ENCODE measurements at regions not wholly inside any gene's neighbourhood (a gene's known extent, or its start where the extent isn't known, plus 50 kb on each side); places are given as distances from the start of the nearest gene placed in this dataset.

DNA sequence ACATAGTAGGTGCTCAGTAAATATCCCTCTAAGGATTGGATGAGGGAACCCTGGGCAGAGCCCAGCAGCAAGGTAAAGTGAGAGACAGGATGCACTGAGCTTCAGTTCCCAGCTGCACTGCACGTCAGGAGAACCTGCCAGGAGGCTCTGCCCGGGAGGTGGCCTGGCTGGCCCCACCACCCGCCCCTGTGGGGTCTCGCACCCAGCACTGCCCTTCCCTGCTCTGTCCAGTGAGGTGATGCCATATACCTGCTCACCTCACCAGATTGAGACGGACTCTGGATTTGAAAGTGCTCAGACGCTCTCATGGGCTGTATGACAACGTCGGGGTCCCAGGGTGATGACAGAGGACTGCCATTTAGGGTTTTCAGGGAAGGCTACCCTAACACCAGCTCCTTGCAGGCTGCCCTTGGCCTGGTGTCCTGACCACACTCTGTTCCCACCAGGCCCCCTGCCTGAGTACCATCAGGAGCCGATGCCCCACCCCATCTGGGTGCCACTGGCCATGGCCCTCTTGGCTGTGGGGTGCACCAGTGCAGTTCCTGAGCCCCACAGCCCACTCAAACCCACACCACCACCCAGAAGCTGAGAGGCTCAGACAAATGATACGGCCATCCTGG, 61.7 kb upstream of the FGF3 start:
- POLR2A ChIA-PET (ENCODE audit: low non-redundant PET), result no interaction called here
- DNase-seq (ENCODE audit: low spot score), result no peak
- H3K27ac ChIP-seq, result no peak overlapping the region
- TF ChIP-seq, protein P1, sequence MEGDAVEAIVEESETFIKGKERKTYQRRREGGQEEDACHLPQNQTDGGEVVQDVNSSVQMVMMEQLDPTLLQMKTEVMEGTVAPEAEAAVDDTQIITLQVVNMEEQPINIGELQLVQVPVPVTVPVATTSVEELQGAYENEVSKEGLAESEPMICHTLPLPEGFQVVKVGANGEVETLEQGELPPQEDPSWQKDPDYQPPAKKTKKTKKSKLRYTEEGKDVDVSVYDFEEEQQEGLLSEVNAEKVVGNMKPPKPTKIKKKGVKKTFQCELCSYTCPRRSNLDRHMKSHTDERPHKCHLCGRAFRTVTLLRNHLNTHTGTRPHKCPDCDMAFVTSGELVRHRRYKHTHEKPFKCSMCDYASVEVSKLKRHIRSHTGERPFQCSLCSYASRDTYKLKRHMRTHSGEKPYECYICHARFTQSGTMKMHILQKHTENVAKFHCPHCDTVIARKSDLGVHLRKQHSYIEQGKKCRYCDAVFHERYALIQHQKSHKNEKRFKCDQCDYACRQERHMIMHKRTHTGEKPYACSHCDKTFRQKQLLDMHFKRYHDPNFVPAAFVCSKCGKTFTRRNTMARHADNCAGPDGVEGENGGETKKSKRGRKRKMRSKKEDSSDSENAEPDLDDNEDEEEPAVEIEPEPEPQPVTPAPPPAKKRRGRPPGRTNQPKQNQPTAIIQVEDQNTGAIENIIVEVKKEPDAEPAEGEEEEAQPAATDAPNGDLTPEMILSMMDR (conservative IDR thresholded peaks at IDR 0.05; ENCODE audit: low read depth), result no peak
- CTCF ChIA-PET, result interaction anchor here (0.6 kb wide), 1 partner anchor 151 kb away, joined by 3 read pairs; no protein-coding TSS in a partner anchor

DNA sequence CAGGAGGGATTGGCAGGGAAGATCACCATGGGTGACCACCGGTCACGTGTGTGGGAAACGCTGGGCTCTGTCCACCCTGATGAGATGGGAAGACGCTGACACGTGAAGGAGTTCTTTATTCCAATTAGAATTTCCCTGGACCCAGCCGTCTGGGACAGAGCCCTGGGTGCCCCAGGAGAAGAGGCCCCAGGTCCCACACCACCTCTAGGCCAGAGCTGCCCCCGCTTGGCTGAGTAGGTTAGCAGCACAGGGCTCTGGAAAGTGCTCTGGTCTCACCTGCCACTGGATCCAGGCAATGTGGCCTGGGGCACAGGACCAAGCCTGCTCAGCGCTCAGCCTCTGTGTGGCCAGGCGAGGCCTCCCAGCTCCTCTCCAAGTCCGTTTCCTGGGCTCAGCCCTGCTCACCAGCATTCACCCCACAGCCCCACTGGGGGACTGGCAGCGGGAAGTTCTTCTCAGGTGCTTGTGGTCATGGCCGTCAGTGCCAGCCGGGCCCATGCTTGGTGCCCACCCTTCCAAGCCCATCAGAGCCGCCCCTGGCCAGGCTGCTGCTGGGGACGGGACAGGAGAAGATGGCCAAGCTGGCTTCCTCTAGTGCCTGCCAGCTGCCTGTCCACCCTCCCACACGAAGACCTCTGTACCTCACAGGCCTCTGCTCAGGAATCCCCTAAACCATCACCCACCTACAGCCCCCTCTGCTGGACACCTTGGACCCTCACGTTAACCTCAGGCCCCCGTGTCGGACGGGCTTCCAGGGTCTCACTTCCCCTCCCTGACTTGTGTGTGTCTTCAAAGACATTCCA, 62.5 kb upstream of the FGF3 start:
- H3K27ac ChIP-seq, result no peak overlapping the region
- CTCF ChIA-PET, result interaction anchor here (0.7 kb wide), 2 partner anchors 175 to 177 kb away, joined by 3 to 4 read pairs; no protein-coding TSS in a partner anchor
- no peak for DNase-seq (ENCODE audit: low spot score)
- TF ChIP-seq, protein P1 (conservative IDR thresholded peaks at IDR 0.05; ENCODE audit: low read depth), result no peak
- POLR2A ChIA-PET (ENCODE audit: low non-redundant PET), result no interaction called here

GRCh38 chr11:69882270-69882608, 63.0 kb upstream of the FGF3 start:
- POLR2A ChIA-PET (ENCODE audit: low non-redundant PET), result no interaction called here
- TF ChIP-seq, protein P1 (conservative IDR thresholded peaks at IDR 0.05; ENCODE audit: low read depth), result no peak
- no peak for DNase-seq (ENCODE audit: low spot score)
- no peak overlapping the region for H3K27ac ChIP-seq
- CTCF ChIA-PET, result interaction anchor here (0.6 to 0.7 kb wide), 3 partner anchors 26 to 178 kb away, joined by 3 to 5 read pairs (median 4); no protein-coding TSS in a partner anchor

DNA sequence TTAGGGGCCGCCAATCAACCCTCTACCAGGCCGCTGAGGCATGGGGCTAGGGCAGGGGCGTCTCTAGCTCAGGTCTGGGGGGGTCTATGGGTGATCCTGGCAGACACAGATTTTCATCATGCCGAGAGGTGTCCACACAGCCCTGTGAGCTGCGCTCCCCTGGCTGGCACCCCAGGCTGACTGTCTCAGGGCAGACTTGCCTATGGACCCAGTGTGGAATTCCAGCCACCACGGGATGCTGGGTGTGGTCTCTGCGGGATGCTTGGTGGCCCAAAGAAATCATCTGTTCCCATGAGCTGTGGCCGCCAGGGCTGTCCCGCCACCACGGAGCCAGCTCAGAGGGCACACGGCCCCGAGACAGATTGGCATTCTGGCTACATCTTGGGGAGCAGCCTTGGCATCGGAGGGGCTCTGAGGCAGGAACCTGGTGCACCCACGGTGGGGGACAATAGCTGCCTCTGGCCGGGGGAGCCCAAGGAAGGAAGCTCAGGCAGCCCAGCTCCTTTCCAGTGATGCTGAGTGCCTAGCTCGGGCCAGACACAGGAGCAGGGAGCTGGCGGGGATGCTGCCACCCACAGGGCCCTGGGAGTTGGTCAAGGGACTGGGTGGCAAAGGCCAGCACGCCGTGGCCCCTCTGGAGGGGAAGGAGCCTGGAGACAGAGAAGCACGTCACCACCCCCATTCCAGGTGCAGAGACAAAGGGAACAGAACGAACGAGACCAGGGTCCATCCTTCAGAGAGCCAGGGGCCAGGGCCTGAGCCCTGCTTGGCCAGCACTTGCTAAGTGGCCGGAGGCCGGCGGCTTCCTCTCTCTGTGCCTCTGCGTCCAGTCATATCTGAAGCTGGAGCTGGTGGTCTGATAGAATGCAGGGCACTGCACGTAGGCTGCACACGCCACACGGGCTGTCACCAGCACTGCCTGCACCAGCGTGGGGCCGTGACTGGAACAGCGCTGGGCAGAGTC, 64.4 kb upstream of the FGF3 start:
- ChIA-PET CTCF (no interaction called here), POLR2A (ENCODE audit: low non-redundant PET) (no interaction called here)
- TF ChIP-seq, protein P1 (conservative IDR thresholded peaks at IDR 0.05; ENCODE audit: low read depth), result no peak
- H3K27ac ChIP-seq, result no peak overlapping the region
- DNase-seq (ENCODE audit: low spot score), result no peak

DNA sequence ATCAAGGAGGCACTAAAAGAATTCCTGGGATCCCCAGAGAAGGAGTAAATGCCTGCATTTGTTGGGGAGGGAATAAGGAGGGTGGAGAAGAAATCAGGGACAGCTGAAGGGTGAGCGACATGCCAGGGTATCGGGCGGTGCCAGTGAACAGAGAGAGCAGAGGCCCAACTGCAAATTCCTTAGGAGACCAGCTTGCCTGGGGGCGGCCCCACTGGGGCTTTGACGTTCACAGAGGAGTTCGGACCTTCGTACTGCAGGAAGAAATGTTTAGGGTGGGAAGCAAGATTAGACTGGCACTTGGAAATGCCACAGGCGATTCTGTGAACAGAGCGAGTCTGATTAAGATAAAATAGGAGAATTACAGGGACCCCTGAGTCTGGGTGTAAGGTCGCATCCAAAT, 65.1 kb upstream of the FGF3 start:
- DNase-seq (ENCODE audit: low spot score), result no peak
- ChIA-PET CTCF (no interaction called here), POLR2A (ENCODE audit: low non-redundant PET) (no interaction called here)
- TF ChIP-seq, protein P1 (conservative IDR thresholded peaks at IDR 0.05; ENCODE audit: low read depth), result no peak
- no peak overlapping the region for H3K27ac ChIP-seq

DNA sequence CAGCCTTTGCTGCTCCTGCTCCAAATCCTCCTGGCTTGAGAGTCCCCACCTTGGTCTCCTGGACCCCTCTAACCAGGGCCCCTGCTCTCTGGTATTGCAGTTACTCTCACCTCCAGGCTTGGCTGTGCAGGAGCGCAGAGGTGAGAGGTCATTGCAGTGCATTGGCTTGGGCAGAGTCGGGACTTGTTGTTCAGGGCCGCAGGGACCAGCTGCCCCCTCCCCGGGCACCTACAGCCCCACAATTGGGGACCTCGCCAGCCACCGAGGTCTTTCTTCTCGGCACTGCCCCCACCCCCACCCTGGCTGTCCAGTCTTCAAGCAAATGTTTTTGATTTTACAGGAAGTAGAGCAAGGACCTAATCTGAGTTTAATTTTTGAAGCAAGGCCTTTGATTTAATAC, 65.5 kb upstream of the FGF3 start:
- DNase-seq (ENCODE audit: low spot score), result no peak
- CTCF ChIA-PET, result no interaction called here
- TF ChIP-seq, protein P1 (conservative IDR thresholded peaks at IDR 0.05; ENCODE audit: low read depth), result no peak
- H3K27ac ChIP-seq, result no peak overlapping the region
- POLR2A ChIA-PET (ENCODE audit: low non-redundant PET), result no interaction called here
